ENCODE measurements at regions not wholly inside any gene's neighbourhood (a gene's known extent, or its start where the extent isn't known, plus 50 kb on each side); places are given as distances from the start of the nearest gene placed in this dataset.

DNA sequence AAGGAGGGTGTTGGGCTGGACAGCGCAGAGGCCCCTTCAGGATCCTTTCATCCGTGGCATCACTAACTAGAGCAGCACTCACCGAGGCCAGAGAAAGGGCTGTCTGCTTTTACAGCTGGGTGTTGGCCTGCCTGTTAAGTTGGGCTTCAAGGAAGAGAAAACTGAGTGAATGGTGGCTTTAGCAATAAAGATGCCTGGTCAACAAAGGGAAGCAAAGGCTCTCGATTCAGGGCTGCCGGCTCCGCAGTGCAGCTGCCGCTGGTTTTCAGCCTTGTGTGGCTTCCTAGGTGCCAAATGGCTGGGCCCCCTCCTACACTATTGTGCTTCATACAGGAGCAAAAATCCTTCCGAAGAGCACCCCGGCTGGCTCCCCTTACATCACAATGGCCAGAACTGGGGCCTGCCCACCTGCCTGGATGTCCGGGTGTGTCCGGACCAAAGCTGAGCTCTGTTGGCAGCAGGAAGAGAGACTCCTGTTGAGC is 61.0 kb upstream of the GPR45 start:
- 60% methylated on average over 1 of the region's 11 CpGs; no CpG with 5 or more reads in 1 of the 2 experiments for WGBS, 2 experiments (ENCODE audit: extremely low coverage in 2 of 2, insufficient read length in 1 of 2)
- Histone ChIP-seq H3K4ac (ENCODE audit: low read depth, low read length) (no peak overlapping the region), H2AK9ac (replicated peaks; ENCODE audit: low read depth, low read length, poor library complexity) (no peak overlapping the region), H2BK120ac (ENCODE audit: low read depth, low read length) (no peak overlapping the region), H2BK15ac (ENCODE audit: low read depth, low read length) (no peak overlapping the region), H3K27me3 (ENCODE audit: control insufficient read depth, insufficient read depth, low read length) (peaks cover 23% of the 10 kb centered on the region), H2BK5ac (ENCODE audit: low read depth, low read length, poor library complexity, severe bottlenecking) (no peak overlapping the region), H3K56ac (ENCODE audit: extremely low read depth, insufficient read depth, low read length) (no peak overlapping the region), H4K8ac (ENCODE audit: low read depth in 2 of 2, low read length in 2 of 2) (no peak overlapping the region), H4K5ac (ENCODE audit: low read depth, low read length) (no peak overlapping the region), H3K4me1 (ENCODE audit: control insufficient read depth, insufficient read depth, low read length) (no peaks in the 10 kb centered on the region), H3K36me3 (ENCODE audit: control insufficient read depth, insufficient read depth, low read length) (no peaks in the 10 kb centered on the region), H4K91ac (ENCODE audit: insufficient read depth, low read depth, low read length) (no peak overlapping the region), H3K23ac (ENCODE audit: low read depth, low read length) (no peak overlapping the region), H2AFZ (replicated peaks; ENCODE audit: low read length, poor library complexity) (no peak overlapping the region), H2BK20ac (ENCODE audit: low read depth, low read length) (no peak overlapping the region), H4K20me1 (ENCODE audit: insufficient read depth, low read length) (no peaks in the 10 kb centered on the region), H3K4me2 (ENCODE audit: low read depth, low read length) (no peak overlapping the region), H3K14ac (replicated peaks; ENCODE audit: low read depth, low read length) (no peak overlapping the region), H3K9ac (ENCODE audit: low read depth, low read length) (no peak overlapping the region), H3K4me3 (ENCODE audit: insufficient read depth, low read depth, low read length) (no peak overlapping the region), H3K18ac (ENCODE audit: low read depth, low read length) (no peak overlapping the region), H3K9me3 (ENCODE audit: control insufficient read depth, insufficient read depth, low read length) (no peaks in the 10 kb centered on the region), H2AK5ac (ENCODE audit: low read depth, low read length) (no peak overlapping the region), H3K79me1 (ENCODE audit: low read depth in 1 of 2, low read length in 2 of 2) (no peaks in the 10 kb centered on the region), H3K27ac (ENCODE audit: insufficient read depth, low read length) (no peak overlapping the region), H3K9me1 (ENCODE audit: insufficient read depth, low read length) (no peaks in the 10 kb centered on the region)
- dilution Hi-C loops (cut with HindIII; ENCODE audit: low sequenced_read_pairs, unreplicated experiment) (no loop called here), intact Hi-C loops (cut with micrococcal nuclease) (no loop called here), in situ Hi-C loops (cut with MboI; ENCODE audit: low sequenced_read_pairs) (no loop called here)
- TF ChIP-seq NFE2L2 (IDR thresholded peaks at IDR 0.05; ENCODE audit: low read depth, low read length) (no peak), POLR2A (IDR thresholded peaks at IDR 0.05; ENCODE audit: low read depth, low read length) (no peak), MXI1 (IDR thresholded peaks at IDR 0.05; ENCODE audit: borderline replicate concordance, low read depth, low read length) (no peak), RAD21 (IDR thresholded peaks at IDR 0.05; ENCODE audit: low read length) (no peak), MAZ (IDR thresholded peaks at IDR 0.05; ENCODE audit: borderline replicate concordance, low read depth, low read length) (no peak)
- BruUV-seq (replicated peaks) = no TSS peak
- CTCF ChIA-PET = interaction anchor here (0.6 kb wide), 1 partner anchor 104 kb away, joined by 3 read pairs; no protein-coding TSS in a partner anchor
- no peak for ATAC-seq (ENCODE audit: low read depth)
- no peak for DNase-seq
- POLR2A ChIA-PET (ENCODE audit: unreplicated experiment) = no interaction called here
